ENCODE measurements at regions not wholly inside any gene's neighbourhood (a gene's known extent, or its start where the extent isn't known, plus 50 kb on each side); places are given as distances from the start of the nearest gene placed in this dataset.
"Not testable (repeated sequence)": the region's sequence is repeated elsewhere in the genome, so short reads cannot be mapped to it uniquely, and the experiment has no call there.

DNA sequence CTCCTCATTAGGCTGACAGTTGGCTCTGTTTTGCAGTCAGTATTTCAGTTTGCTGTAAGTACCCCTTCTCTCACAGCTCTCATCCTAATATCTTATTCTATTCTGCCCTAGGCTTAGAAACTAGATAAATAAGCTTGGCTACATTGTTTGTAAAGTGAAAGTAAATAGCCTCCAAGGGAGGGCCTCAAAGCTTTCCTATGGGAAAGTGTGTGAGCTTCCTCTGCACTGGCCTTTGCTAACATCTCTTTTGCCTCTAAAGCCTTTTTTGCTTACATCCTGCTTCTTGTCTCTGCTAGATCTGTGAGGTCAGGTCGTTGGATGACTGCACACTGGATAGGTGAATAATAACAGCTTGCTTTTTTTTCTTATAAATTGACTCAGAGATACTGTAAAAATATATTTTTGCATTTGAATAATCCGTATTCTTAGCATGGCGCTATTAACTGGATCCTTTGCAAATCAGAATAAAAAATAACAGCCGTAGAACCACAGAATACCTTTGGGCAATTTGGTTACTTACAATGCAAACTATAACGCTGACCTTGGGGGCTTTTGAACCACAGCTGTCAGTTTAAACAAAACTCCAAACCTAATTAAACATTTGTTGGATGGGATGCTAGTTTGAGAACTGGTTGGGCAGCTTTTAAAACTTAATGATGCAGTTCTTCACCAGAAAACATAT lies 55.1 kb downstream of the TTC6 start:
- no peak for DNase-seq (ENCODE audit: low spot score)

DNA sequence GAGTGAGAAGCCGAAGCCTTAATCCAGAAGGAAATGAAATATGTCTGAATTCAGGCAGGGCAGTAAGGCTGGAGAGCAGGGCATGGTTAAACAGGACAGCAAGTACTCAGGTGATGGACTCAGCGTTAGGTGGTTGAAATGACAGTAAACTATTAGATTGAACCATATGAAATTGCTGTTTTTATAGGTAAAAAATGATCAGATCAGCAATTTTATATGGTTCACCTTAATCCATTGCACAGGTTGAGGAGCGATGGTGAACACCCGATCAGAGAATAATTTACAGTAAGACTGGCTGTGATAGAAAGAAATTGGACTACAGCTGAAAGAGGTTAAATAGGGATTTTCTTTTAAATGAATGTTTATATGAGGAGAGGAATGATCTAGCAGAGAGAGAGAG lies 56.6 kb downstream of the TTC6 start:
- no peak for DNase-seq (ENCODE audit: low spot score)

DNA sequence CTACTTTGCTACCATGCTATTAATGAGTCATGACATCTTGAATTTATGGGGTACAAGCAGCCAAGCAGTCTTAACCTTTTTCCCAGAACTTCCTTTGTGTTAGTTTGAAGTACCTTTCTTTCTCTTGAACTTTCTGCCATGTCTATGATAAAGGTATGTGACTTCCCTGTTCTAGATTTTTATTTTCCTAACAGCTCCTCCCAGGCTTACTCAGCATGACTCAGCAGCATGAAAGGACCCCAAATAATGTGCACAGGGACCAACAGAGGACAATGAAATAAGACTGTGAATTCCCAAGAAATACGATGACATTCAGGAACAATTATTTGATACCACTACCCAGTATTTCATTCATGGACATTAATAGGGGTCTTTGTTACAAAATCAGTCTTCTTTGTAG lies 60.0 kb downstream of the TTC6 start:
- DNase-seq (ENCODE audit: low spot score): no peak

GRCh38 chr14:37658156-37658555 lies 62.7 kb downstream of the TTC6 start:
- no peak for DNase-seq (ENCODE audit: low spot score)

GRCh38 chr14:37663498-37663897 lies 68.1 kb downstream of the TTC6 start:
- DNase-seq (ENCODE audit: low spot score): no peak

GRCh38 chr14:37665479-37665878 lies 70.0 kb downstream of the TTC6 start:
- no peak for DNase-seq (ENCODE audit: low spot score)

DNA sequence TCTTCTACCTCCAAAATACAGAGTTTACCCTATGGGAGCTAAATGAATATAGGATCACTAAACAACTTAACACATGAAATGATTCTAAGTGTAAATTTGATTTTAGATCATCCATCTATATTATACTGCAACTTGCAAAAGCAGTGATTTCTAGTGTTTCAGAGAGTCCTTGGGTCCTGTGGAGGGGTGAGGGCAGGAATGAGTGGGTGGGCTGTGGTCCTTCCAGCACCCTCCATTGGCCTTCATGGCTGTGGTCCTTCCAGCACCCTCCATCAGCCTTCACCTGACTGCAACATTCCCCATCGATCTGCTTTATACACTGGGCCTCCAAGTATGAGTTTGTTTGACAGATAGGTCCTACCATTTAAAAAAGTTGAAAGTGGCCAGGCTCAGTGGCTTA lies 70.5 kb downstream of the TTC6 start:
- DNase-seq (ENCODE audit: low spot score): no peak

- no peak for DNase-seq (ENCODE audit: low spot score)
These were observed 73.2 kb downstream of the TTC6 start for GRCh38 chr14:37668646-37669045.

- DNase-seq (ENCODE audit: low spot score): no peak
These were observed 73.8 kb downstream of the TTC6 start for GRCh38 chr14:37669242-37669641.

DNA sequence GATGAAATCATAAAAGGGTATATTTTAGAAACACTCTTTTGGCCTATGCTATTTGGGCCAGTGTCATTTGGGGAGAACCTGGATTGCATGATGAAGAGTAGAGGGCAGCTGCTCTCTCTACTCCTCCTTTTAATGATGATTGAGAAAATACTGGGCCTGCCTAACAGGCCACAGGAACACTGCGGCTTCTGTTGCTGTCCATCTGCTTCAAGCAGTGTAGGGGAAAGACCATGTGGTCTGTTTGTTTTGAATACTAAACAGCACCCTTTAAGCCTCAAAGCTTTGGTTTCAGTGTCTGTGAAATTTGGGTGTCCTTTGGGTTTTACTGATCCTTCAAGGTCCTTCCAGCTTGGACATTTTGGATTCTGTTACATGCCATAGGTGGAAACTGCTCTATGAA lies 78.0 kb downstream of the TTC6 start:
- DNase-seq (ENCODE audit: low spot score): no peak

DNA sequence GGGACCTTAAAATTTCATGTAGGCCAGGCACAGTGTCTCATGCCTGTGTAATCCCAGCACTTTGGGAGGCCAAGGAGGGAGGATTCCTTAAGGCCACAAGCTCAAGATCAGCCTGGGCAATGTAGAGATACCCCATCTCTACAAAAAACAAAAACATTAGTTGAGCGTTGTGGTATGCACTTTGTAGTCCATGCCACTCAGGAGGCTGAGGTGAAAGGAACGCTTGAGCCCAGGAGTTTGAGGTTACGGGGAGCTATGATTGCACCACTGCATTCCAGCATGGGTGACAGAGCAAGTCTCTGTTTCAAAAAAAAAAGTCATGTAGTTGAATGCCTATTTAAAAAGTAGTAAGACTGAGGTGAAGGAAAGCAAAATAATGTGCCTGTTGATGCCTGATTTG lies 83.5 kb downstream of the TTC6 start:
- DNase-seq (ENCODE audit: low spot score): no peak

DNA sequence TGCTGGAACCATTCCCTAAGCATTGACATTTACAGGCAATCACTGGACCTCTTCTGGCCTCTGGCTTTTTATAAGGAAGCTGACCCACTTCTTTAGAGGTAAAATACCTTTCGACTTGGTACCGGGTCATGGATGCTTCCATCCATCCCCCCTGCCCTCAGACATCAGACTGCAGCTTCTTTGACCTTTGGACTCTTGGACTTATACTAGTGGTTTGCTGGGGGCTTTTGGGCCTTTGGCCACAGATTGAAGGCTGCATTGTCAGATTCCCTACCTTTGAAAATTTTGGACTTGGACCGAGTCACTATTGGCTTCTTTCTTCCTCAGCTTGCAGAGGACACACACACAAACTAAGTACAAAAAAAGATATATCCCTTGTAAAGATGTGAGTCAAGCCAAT lies 86.1 kb downstream of the TTC6 start:
- DNase-seq (ENCODE audit: low spot score): no peak

- not testable (repeated sequence) for DNase-seq (ENCODE audit: low spot score)
These were observed 97.3 kb downstream of the TTC6 start for GRCh38 chr14:37692680-37693079.

- DNase-seq (ENCODE audit: low spot score): not testable (repeated sequence)
These were observed 98.0 kb downstream of the TTC6 start for GRCh38 chr14:37693420-37693819.

DNA sequence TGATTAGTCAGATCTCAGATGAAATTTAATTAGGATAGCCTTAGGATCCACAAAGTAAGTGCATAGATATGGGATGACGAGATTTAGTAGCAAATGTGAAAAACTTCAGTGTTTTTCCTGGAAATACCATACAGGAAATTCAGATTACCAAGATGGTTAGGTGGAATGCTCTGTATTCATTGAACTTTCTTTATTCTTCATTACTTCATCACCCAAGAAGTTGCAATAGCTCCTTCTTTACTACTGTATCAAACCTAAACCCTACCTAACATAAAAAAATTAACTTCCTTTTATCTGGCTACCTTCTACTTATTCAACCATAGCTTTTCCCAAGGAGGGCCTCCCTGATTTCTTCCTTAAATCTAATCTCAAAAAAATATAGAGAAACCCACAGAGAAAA lies 100.4 kb downstream of the TTC6 start:
- no peak for DNase-seq (ENCODE audit: low spot score)

GRCh38 chr14:37697489-37698121 lies 102.2 kb downstream of the TTC6 start:
- no peak for DNase-seq (ENCODE audit: low spot score)

DNA sequence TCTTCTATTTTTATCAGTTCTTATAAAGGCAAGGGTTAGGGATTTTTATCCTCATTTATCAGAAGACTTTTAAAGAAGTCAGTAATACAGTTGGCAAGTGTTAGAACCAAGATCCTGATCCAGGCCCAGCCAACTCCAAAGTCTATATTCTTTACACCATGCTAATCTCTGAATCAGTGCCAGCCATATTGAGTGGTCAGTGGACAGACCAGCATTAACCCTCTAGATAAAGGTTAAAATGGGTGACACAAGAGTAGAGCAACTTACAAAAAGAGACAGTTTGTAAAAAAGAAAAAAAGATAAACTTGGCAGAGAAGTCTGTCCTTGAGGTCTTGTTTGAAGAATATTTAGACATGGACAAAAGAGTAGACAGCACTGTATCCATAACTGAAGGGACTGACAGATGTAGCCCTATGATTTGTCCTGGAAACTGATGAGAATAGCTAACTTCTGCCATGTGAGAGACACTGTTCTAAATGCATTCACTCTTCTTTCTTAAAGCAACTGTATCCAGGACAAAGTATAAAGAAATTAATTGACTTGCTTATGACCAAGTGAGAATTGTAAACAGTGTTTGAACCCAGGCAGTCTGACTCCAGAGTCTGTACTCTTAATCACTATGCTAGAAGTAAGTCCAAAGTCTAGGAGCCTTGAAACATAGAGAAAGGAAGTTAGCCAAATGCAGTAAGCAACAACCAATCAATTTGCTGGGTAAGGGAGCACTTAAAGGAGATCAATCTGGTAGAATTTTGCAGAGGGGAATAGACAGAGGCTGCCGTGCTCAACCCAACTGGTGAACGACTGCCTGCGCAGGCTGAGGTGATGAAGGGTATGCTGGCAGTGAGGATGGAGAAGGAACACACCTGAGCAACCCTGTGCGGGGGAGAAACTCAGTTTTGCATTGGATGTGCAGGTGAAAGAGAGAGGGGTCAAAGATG lies 103.7 kb downstream of the TTC6 start:
- no peak for DNase-seq (ENCODE audit: low spot score)

GRCh38 chr14:37707716-37708115 lies 112.3 kb downstream of the TTC6 start:
- no peak for DNase-seq (ENCODE audit: low spot score)

- no peak for DNase-seq (ENCODE audit: low spot score)
These were observed 113.1 kb downstream of the TTC6 start for GRCh38 chr14:37708481-37708880.

GRCh38 chr14:37709419-37710195 lies 114.2 kb downstream of the TTC6 start:
- DNase-seq (ENCODE audit: low spot score): no peak

DNA sequence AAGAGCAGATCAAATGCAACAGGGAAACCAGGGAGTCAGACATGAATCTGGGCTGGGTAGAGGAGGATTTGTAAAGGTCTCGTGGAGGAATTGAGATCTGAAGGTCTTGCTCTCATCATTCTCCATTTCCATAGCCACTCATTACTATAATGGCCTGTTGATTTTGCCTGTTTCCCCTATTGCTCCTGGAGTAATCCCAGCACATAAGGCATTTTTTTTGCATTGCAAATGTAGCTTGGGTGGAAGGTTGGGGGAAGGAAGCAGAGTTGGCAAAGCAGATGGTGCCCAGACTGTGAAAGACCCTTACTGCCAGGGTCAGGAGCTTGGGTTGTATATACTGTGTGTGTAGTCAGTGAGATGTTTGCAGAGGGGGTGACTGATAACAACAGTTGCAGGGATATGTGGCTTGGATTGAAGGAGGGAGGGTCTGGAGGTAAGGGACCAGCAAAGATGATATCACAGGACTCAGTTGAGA lies 116.0 kb downstream of the TTC6 start:
- no peak for DNase-seq (ENCODE audit: low spot score)

All from pons (tissue), 1 donor.